Lung (tissue), 11 donors: ENCODE measurements at regions not wholly inside any gene's neighbourhood (a gene's known extent, or its start where the extent isn't known, plus 50 kb on each side); places are given as distances from the start of the nearest gene placed in this dataset.
A peak's percentile ranks its signal among the peaks of the same experiment; 100 is the strongest.

Experiments
- ATAC-seq: fragments of 200-7000 bp; cut with Tn5 transposase; one replicate; pipeline ENCODE4 v1.9.1; 2020; ENCODE audit warnings: moderate number of reproducible peaks; ENCODE audit not compliant: insufficient read depth, low FRiP score
- DNase-seq, 3 donors: peaks; one replicate each; pipeline ENCODE4 v3.0.0-alpha.2; 2013 to 2017
- H3K27ac ChIP-seq, 2 donors: one replicate each; pipeline ENCODE4 v1.5.1; 2013; ENCODE audit warnings: mild to moderate bottlenecking in 2 of 2, moderate library complexity in 2 of 2, control low read depth in 1 of 2, inconsistent platforms in 1 of 2, low read depth in 1 of 2, low read length in 1 of 2
- H3K27me3 ChIP-seq, 3 donors: one replicate each; pipeline ENCODE4 v1.5.1; 2013; ENCODE audit warnings: low read length in 2 of 3; ENCODE audit not compliant: control insufficient read depth in 3 of 3, insufficient read depth in 3 of 3
- H3K36me3 ChIP-seq, 4 donors: one replicate each; pipeline ENCODE4 v1.5.1; 2013; ENCODE audit warnings: low read length in 4 of 4, mild to moderate bottlenecking in 1 of 4, moderate library complexity in 1 of 4; ENCODE audit not compliant: control insufficient read depth in 4 of 4, insufficient read depth in 4 of 4
- H3K4me1 ChIP-seq, 5 donors: one replicate each; pipeline ENCODE4 v1.5.1; 2013; ENCODE audit warnings: low read length in 5 of 5, mild to moderate bottlenecking in 2 of 5, moderate library complexity in 1 of 5; ENCODE audit not compliant: control insufficient read depth in 5 of 5, insufficient read depth in 5 of 5
- H3K4me3 ChIP-seq: one replicate; pipeline ENCODE4 v1.5.1; 2013; ENCODE audit warnings: mild to moderate bottlenecking, control low read depth, moderate library complexity
- H3K9ac ChIP-seq, 2 donors: one replicate each; pipeline ENCODE4 v1.5.1; 2013; ENCODE audit warnings: low read length in 2 of 2, control low read depth in 1 of 2; ENCODE audit not compliant: insufficient read depth in 1 of 2
- H3K9me3 ChIP-seq, 4 donors: one replicate each; pipeline ENCODE4 v1.5.1; 2013; ENCODE audit warnings: low read length in 3 of 4, mild to moderate bottlenecking in 1 of 4, moderate library complexity in 1 of 4; ENCODE audit not compliant: control insufficient read depth in 4 of 4, insufficient read depth in 3 of 4
- CTCF ChIP-seq: IDR thresholded peaks from 2 replicates; pipeline ENCODE4 v1.5.1; 2012; ENCODE audit warnings: mild to moderate bottlenecking; ENCODE audit errors: control extremely low read depth, extremely low read depth
- whole genome bisulfite sequencing, 2 donors: extraction: QIAGEN DNeasy Blood & Tissue Kit; methylation state at CpG; one replicate each; pipeline ENCODE4 v1.1.7; 2013; 5-methylcytosine and 5-hydroxymethylcytosine counted together
- donor health status: control.
- donor health status: control.
- donor health status: Bipolar disorder and iron deficiency.
- donor health status: healthy.
- donor health status: DM: yes; HTN: yes; CAD: no.

- Histone ChIP-seq H3K9me3 (peaks cover 0 to 3% (median 0%) of the 10 kb centered on the region in 4 donors), H3K9ac (no peak overlapping the region), H3K27ac (no peak overlapping the region), H3K4me1 (peaks cover 0 to 9% (median 0%) of the 10 kb centered on the region in 5 donors), H3K36me3 (no peaks in the 10 kb centered on the region), H3K27me3 (peaks cover 4 to 42% (median 27%) of the 10 kb centered on the region in 3 donors), H3K4me3 (no peak overlapping the region)
- no peak for ATAC-seq
- 66 to 75% methylated on average over 21 of the region's 21 CpGs for WGBS, 2 donors
- TF ChIP-seq CTCF = no peak
- DNase-seq = peak in 1 of 3 donors; percentile 29
These were observed 380.6 kb downstream of the BRD1 start for GRCh38 chr22:49446759-49447710.

- Histone ChIP-seq H3K9ac (no peak overlapping the region), H3K9me3 (peaks cover 0 to 3% (median 0%) of the 10 kb centered on the region in 4 donors), H3K36me3 (no peaks in the 10 kb centered on the region), H3K27ac (no peak overlapping the region), H3K4me1 (peaks cover 0 to 9% (median 0%) of the 10 kb centered on the region in 5 donors), H3K4me3 (no peak overlapping the region), H3K27me3 (peaks cover 4 to 38% (median 27%) of the 10 kb centered on the region in 3 donors)
- no peak for DNase-seq
- WGBS, 2 donors = 64 to 81% methylated on average over 18 of the region's 18 CpGs
- no peak for ATAC-seq
- TF ChIP-seq CTCF = no peak
These were observed 381.4 kb downstream of the BRD1 start for GRCh38 chr22:49446145-49446758.

GRCh38 chr22:49444781-49445180, 382.9 kb downstream of the BRD1 start:
- DNase-seq = no peak
- 79 to 86% methylated on average over 14 of the region's 14 CpGs for WGBS, 2 donors
- no peak overlapping the region for H3K27ac ChIP-seq
- H3K36me3 ChIP-seq = no peaks in the 10 kb centered on the region
- H3K9ac ChIP-seq = no peak overlapping the region
- ATAC-seq = no peak
- H3K9me3 ChIP-seq = peaks cover 0 to 4% (median 0%) of the 10 kb centered on the region in 4 donors
- TF ChIP-seq CTCF = no peak
- peaks cover 0 to 5% (median 0%) of the 10 kb centered on the region in 5 donors for H3K4me1 ChIP-seq
- peaks cover 1 to 23% (median 18%) of the 10 kb centered on the region in 3 donors for H3K27me3 ChIP-seq
- H3K4me3 ChIP-seq = no peak overlapping the region
